ENCODE measurements at regions not wholly inside any gene's neighbourhood (a gene's known extent, or its start where the extent isn't known, plus 50 kb on each side); places are given as distances from the start of the nearest gene placed in this dataset.

DNA sequence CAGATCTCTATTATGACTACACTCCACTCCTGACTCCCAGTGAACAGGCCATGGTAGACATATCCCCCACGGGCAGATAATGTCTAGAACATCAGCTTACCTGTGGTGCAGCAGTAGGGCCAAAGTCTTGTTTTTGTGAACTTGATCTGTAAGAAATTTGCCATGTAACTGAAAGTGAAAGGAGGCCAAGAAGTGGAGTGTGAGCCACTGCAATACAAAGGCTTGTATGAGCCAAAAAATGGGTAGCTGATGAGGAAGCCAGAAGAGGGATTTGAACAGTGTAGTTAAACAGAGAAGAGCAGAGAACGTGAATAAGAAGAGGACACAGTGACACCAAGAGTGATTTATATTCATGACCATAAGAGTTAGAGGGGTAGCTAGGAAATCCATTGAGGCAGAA, 361.7 kb downstream of the DMRT2 start:
- Mint-ChIP-seq H3K27ac (no peak overlapping the region), H3K36me3 (peaks cover 0 to 5% of the 10 kb centered on the region in 2 donors), H3K9me3 (peaks cover 0 to 4% of the 10 kb centered on the region in 2 donors)
- no peak for ATAC-seq
- DNase-seq (ENCODE audit: low spot score in 2 of 2): no peak

DNA sequence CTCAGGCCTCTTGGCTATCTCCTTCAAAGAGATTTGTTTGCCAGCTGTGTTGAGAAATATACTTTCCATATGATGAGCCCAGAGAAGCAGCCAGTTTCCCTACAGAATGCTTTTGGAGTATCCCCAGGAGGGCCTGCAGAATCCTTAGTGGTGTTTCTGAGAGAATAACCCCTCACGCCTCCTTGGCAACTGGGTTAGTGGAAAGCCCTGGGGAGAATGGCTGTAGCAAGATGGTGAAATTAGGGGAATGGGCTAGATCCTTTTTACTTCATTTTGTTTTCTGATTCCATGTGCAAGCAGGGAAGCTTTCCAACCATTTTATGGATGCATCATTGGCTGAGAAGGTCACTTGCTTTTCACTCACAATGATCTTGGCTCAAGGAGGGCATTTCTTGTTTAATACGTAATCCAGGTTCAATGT, 364.6 kb downstream of the DMRT2 start:
- ATAC-seq: no peak
- H3K36me3 Mint-ChIP-seq: peaks cover 0 to 5% of the 10 kb centered on the region in 2 donors

GRCh38 chr9:1415146-1415545, 365.0 kb downstream of the DMRT2 start:
- Mint-ChIP-seq H3K9me3 (peaks cover 0 to 4% of the 10 kb centered on the region in 2 donors), H3K36me3 (peaks cover 0 to 3% of the 10 kb centered on the region in 2 donors), H3K27ac (no peak overlapping the region)
- no peak for DNase-seq (ENCODE audit: low spot score in 2 of 2)
- ATAC-seq: no peak

More for the DNA sequence above, 364.6 kb downstream of the DMRT2 start:
- DNase-seq (ENCODE audit: low spot score in 2 of 2): no peak
- no peak overlapping the region for H3K27ac Mint-ChIP-seq
- peaks cover 0 to 4% of the 10 kb centered on the region in 2 donors for H3K9me3 Mint-ChIP-seq

GRCh38 chr9:1416261-1416660, 366.1 kb downstream of the DMRT2 start:
- H3K27ac Mint-ChIP-seq: no peak overlapping the region
- ATAC-seq: no peak
- H3K36me3 Mint-ChIP-seq: no peaks in the 10 kb centered on the region
- no peak for DNase-seq (ENCODE audit: low spot score in 2 of 2)
- peaks cover 0 to 4% of the 10 kb centered on the region in 2 donors for H3K9me3 Mint-ChIP-seq

DNA sequence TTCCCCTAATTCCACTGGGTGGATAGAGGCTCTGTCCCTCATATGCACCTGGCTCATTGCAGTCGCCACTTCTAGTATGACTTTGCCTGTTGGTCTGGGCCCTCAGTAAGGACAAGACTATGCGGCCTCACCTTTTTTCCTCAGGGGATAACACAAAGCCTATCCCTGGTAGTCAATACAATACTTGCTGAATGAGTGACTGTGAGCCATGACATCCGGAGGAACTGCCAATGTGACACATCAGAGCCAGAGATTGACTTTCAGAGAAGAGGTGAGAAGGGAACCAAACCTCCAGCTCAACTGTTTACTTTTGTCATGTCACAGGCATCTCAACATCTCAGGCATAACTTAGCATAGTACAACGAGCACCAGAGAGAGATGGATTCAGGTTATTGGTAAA, 371.3 kb downstream of the DMRT2 start:
- H3K27ac Mint-ChIP-seq: no peak overlapping the region
- ATAC-seq: no peak
- DNase-seq (ENCODE audit: low spot score in 2 of 2): no peak
- peaks cover 0 to 5% of the 10 kb centered on the region in 2 donors for H3K36me3 Mint-ChIP-seq
- peaks cover 0 to 7% of the 10 kb centered on the region in 2 donors for H3K9me3 Mint-ChIP-seq

DNA sequence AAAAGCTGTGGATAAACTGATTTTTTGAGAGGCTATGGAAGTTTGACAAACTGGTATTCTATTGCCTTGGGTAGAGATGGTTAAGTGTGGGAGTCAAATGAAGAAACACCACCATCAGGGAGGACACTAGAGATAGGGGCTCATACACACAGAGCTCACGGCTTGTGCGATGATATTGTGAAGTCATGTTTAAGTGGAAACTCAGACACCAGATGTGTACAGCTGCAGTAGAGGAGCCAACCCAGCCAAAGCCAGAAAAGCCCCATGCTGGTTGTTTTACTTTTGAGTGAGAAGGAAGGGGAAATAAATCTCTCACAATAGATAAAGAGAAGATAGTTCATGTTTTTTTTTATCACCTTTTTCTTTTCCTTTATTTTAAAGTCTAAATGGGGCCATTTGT, 377.7 kb downstream of the DMRT2 start:
- Mint-ChIP-seq H3K27ac (no peak overlapping the region), H3K36me3 (peaks cover 0 to 5% of the 10 kb centered on the region in 2 donors), H3K9me3 (peaks cover 0 to 10% of the 10 kb centered on the region in 2 donors)
- DNase-seq (ENCODE audit: low spot score in 2 of 2) (no peak), ATAC-seq (no peak)

DNA sequence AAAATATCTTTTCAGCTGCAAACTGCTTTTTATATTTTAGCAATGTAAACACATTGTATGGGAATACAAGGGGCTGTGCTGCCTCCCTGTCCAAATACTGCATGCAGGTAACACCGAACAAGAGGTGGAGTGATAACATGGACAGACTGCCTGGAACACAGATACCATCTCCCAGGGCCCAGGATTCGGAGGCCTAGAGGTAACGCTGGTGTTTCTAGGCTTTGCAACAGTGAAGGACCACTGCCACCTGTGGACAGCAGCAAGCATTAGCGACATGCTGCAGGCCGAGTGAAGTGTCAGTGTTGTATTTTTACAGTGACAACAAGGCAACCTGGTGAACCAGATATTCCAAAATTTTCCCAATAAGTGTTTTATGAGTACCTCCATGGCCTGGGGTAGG, 379.1 kb downstream of the DMRT2 start:
- no peak for DNase-seq (ENCODE audit: low spot score in 2 of 2)
- ATAC-seq: no peak
- Mint-ChIP-seq H3K27ac (no peak overlapping the region), H3K36me3 (no peaks in the 10 kb centered on the region), H3K9me3 (peaks cover 0 to 3% of the 10 kb centered on the region in 2 donors)

- H3K27ac Mint-ChIP-seq: no peak overlapping the region
Measured at GRCh38 chr9:1431461-1431860, 381.3 kb downstream of the DMRT2 start.

DNA sequence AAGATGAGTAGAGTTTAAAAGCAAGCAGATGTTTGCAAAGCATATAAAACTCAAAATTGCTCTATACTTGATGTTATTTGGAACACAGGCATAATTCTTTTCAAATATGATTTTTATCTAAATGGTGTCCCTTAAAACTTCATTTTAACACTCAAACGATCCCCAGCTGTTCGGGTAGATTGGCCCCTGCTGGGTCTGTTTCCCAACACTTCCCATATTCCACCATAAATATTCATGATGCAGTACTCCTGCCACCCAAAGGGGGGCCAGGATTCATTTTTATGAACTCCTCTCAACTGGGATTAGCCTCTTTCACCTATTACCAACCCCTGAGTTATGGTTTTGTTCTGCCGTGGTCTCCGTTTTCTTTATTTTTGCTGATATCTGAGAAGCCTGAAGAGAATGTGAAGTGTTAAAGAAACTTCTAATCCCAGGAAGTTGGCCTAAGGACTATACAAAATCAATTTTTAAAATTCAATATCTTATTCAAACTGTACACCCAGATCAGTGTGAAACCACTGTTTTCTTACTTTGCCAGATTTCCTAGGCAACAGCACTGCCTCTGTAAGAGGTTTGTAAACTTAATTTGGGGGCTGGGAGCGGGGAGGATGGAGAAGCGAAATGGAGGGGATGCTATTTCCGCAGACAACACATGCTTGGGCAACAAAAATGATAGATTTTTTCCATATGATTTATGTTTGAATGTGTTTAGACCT, 384.1 kb downstream of the DMRT2 start:
- H3K27ac Mint-ChIP-seq: no peak overlapping the region
- no peaks in the 10 kb centered on the region for H3K36me3 Mint-ChIP-seq
- no peak for ATAC-seq
- DNase-seq (ENCODE audit: low spot score in 2 of 2): no peak
- H3K9me3 Mint-ChIP-seq: peaks cover 0 to 7% of the 10 kb centered on the region in 2 donors

More at GRCh38 chr9:1431461-1431860, 381.3 kb downstream of the DMRT2 start:
- DNase-seq (ENCODE audit: low spot score in 2 of 2) (no peak), ATAC-seq (no peak)
- Mint-ChIP-seq H3K36me3 (no peaks in the 10 kb centered on the region), H3K9me3 (peaks cover 0 to 3% of the 10 kb centered on the region in 2 donors)

GRCh38 chr9:1434811-1435210, 384.7 kb downstream of the DMRT2 start:
- no peak for DNase-seq (ENCODE audit: low spot score in 2 of 2)
- Mint-ChIP-seq H3K27ac (no peak overlapping the region), H3K9me3 (peaks cover 0 to 7% of the 10 kb centered on the region in 2 donors), H3K36me3 (no peaks in the 10 kb centered on the region)
- no peak for ATAC-seq

GRCh38 chr9:1440256-1440655, 390.1 kb downstream of the DMRT2 start:
- Mint-ChIP-seq H3K27ac (no peak overlapping the region), H3K36me3 (no peaks in the 10 kb centered on the region), H3K9me3 (peaks cover 0 to 3% of the 10 kb centered on the region in 2 donors)
- DNase-seq (ENCODE audit: low spot score in 2 of 2): no peak
- ATAC-seq: no peak

GRCh38 chr9:1442105-1442504, 391.9 kb downstream of the DMRT2 start:
- peaks cover 0 to 3% of the 10 kb centered on the region in 2 donors for H3K9me3 Mint-ChIP-seq
- H3K36me3 Mint-ChIP-seq: no peaks in the 10 kb centered on the region
- DNase-seq (ENCODE audit: low spot score in 2 of 2): no peak
- H3K27ac Mint-ChIP-seq: no peak overlapping the region
- no peak for ATAC-seq

GRCh38 chr9:1443450-1443849, 393.3 kb downstream of the DMRT2 start:
- peaks cover 0 to 3% of the 10 kb centered on the region in 2 donors for H3K9me3 Mint-ChIP-seq
- no peak overlapping the region for H3K27ac Mint-ChIP-seq
- ATAC-seq (no peak), DNase-seq (ENCODE audit: low spot score in 2 of 2) (no peak)
- no peaks in the 10 kb centered on the region for H3K36me3 Mint-ChIP-seq

GRCh38 chr9:1446671-1447070, 396.5 kb downstream of the DMRT2 start:
- ATAC-seq (no peak), DNase-seq (ENCODE audit: low spot score in 2 of 2) (no peak)
- H3K9me3 Mint-ChIP-seq: no peaks in the 10 kb centered on the region
- H3K27ac Mint-ChIP-seq: no peak overlapping the region
- no peaks in the 10 kb centered on the region for H3K36me3 Mint-ChIP-seq

- ATAC-seq: no peak
- Mint-ChIP-seq H3K27ac (no peak overlapping the region), H3K36me3 (no peaks in the 10 kb centered on the region), H3K9me3 (no peaks in the 10 kb centered on the region)
- DNase-seq (ENCODE audit: low spot score in 2 of 2): no peak
Measured at GRCh38 chr9:1453636-1454035, 403.5 kb downstream of the DMRT2 start.

DNA sequence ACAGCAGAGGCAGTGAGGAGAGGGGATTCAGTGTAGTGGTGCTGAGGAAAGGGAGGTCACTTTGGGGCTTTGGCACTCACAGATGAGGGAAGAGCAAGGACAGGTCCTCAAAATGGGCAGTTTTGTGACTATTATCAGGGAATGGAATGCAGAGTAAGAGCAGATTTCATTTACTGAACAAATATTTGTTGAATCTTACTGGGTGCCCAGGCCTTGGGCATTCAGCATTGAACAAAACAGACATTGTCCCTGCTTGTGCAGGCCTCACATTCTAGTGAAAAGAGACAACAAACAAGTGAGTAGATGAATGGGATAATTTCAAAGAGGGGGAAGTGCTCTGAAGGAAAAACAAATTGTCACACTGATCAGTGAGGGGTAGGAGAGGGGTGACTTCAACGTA, 404.1 kb downstream of the DMRT2 start:
- H3K9me3 Mint-ChIP-seq: no peaks in the 10 kb centered on the region
- no peak for DNase-seq (ENCODE audit: low spot score in 2 of 2)
- ATAC-seq: no peak
- H3K36me3 Mint-ChIP-seq: no peaks in the 10 kb centered on the region
- no peak overlapping the region for H3K27ac Mint-ChIP-seq

DNA sequence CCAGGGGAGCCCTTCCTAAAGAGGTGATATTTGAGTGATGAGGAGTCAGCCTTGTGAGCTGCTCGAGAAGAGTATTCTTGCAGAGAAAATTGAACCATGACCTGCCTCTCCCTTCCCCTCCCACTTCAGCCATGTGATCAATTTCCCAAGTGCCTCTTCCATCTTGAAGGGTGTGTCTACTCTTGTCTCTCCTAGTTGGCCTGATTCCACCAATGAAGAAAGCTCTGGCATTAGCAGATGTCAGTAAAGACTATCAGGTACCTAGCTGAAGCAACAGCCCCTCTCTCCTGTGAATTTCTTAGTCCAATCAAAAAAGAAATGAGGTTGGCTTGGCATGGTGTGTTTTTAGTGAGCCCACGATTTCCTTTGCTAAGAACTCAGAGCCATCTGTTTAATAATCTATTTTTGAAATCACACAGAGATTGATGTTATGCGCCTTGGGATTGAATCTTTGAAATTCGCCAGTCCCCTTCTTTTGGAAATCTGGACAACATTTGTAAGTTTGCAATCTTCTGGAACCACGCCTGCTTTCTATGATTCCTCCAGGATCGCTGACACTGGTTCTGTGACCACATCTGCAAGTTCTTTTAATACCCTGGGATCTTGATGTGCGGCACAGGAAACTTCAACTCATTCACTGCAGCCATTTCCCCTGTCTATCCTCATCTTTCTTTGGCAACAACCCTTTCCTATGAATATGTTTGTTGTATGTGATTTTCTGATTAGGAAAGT, 404.6 kb downstream of the DMRT2 start:
- H3K27ac Mint-ChIP-seq: no peak overlapping the region
- no peaks in the 10 kb centered on the region for H3K9me3 Mint-ChIP-seq
- ATAC-seq (no peak), DNase-seq (ENCODE audit: low spot score in 2 of 2) (no peak)
- H3K36me3 Mint-ChIP-seq: no peaks in the 10 kb centered on the region

GRCh38 chr9:1455766-1456165, 405.6 kb downstream of the DMRT2 start:
- no peak overlapping the region for H3K27ac Mint-ChIP-seq
- no peaks in the 10 kb centered on the region for H3K9me3 Mint-ChIP-seq
- DNase-seq (ENCODE audit: low spot score in 2 of 2) (no peak), ATAC-seq (no peak)
- H3K36me3 Mint-ChIP-seq: no peaks in the 10 kb centered on the region
